GM12864 (cell line): ENCODE measurements at regions not wholly inside any gene's neighbourhood (a gene's known extent, or its start where the extent isn't known, plus 50 kb on each side); places are given as distances from the start of the nearest gene placed in this dataset.
"Not testable (repeated sequence)": the region's sequence is repeated elsewhere in the genome, so short reads cannot be mapped to it uniquely, and the experiment has no call there.

ENCODE experiments used
- DNase-seq: peaks from one replicate; pipeline ENCODE4 v3.0.0-alpha.2; 2011; ENCODE audit warnings: low read depth
- H3K4me3 ChIP-seq: 2 replicates; pipeline ENCODE4 v1.5.1; 2011; ENCODE audit warnings: mild to moderate bottlenecking, low read depth, low read length, control low read depth
- CTCF ChIP-seq: IDR thresholded peaks from 2 replicates; pipeline ENCODE4 v1.5.1; 2011; ENCODE audit warnings: low read depth, mild to moderate bottlenecking, moderate library complexity, low read length, control low read depth, inconsistent platforms; ENCODE audit errors: missing control alignments

GRCh38 chr15:95699578-95699977 lies 630.9 kb upstream of the NR2F2 start:
- no peak overlapping the region for H3K4me3 ChIP-seq
- no peak for DNase-seq
- TF ChIP-seq CTCF = no peak

- not testable (repeated sequence) for DNase-seq, H3K4me3 ChIP-seq
Measured at GRCh38 chr15:95700692-95701091, 629.8 kb upstream of the NR2F2 start.

DNA sequence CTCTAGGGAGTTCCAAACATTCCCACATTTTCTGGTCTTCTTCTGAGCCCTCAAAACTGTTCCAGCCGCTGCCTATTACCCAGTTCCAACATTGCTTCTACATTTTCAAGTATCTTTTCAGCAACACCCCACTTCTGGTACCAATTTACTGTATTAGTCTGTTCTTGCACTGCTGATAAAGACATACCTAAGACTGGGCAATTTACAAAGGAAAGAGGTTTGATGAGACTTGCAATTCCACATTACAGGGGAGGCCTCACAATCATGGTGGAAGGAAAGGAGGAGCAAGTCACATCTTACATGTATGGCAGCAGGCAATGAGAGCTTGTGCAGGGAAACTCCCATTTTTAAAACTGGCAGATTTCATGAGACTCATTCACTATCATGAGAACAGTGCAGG lies 629.1 kb upstream of the NR2F2 start:
- no peak overlapping the region for H3K4me3 ChIP-seq
- TF ChIP-seq CTCF = no peak
- no peak for DNase-seq

DNA sequence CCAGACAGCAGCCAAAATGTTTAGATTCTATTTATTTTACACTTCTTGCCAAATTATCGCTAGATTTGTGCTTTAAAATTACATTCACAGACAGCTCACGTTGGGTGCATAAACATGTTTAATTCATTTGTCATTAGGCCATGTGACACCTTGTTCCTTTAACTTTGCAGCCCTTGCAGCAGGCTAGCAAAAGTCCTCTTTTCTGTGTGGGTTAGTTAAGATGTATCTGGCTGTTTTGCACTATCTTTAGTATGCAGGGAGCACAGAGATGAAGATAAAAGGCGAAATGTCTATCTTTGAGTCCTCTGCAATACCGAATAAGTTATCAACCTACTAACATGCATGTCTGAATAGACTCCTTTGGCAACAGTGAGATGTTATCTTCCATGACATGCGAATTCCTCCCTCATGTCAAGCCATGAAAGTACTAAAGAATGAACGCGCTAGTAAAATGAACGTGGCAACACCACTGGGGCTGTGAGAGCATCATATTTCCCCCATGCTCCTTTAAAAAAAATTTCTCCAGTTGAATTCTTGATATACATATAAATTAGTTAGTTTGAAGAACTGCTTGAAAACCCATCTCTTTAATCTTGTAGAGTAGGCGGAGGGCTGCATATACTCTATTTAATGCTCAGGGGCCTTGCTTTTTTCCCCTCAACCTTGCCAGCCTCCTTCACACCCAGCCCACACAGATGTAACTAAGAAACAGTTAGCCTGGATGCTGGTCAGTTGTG lies 620.4 kb upstream of the NR2F2 start:
- H3K4me3 ChIP-seq = no peak overlapping the region
- TF ChIP-seq CTCF = no peak
- no peak for DNase-seq

DNA sequence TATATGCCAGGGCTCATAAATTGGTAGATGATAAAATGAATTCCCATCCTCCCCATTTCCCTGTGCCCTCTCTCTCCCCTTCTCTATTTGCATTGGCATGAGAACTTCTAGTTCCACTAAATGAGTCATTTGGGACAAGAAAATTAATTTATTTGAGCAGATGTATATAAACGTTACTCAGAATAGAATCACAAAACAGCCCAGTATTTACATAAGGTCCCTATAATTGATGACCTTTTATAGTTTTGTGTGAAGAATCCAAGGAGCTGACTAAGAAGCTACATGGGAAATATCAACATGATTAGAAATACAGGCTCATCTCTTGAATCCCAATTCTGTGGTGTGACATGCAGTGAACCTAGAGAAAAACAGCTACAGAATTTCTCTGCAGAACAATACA lies 617.7 kb upstream of the NR2F2 start:
- no peak overlapping the region for H3K4me3 ChIP-seq
- no peak for DNase-seq
- TF ChIP-seq CTCF = no peak

DNA sequence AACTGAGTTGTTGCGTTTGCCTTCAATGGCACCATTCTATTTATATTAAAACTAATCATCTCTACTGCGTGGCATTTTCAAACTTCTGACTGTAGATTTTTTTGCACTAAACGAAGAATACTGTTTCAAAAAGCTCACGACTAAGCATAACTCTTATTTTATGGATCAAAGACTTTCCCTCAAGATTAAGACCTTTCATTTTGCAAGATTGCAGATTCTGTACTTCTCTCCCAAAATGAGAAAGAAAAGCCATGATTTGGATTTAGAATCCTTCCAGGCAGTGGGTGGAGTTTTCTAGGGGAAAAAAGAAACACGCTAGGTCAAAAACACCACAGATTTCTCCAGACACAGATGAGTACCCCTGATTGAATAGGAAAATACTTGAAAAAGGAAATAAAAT lies 617.2 kb upstream of the NR2F2 start:
- H3K4me3 ChIP-seq = no peak overlapping the region
- no peak for DNase-seq
- no peak for TF ChIP-seq CTCF

GRCh38 chr15:95715116-95715903 lies 615.2 kb upstream of the NR2F2 start:
- TF ChIP-seq CTCF = no peak
- no peak overlapping the region for H3K4me3 ChIP-seq
- DNase-seq = no peak
